PC-9 (cell line): ENCODE measurements at regions not wholly inside any gene's neighbourhood (a gene's known extent, or its start where the extent isn't known, plus 50 kb on each side); places are given as distances from the start of the nearest gene placed in this dataset.

Experiments used
- BruUV-seq: library from RNA; stranded (reverse); fragments of 400-500 nt; replicated peaks from 2 replicates; lab custom pipeline; 2021; lab: Mats Ljungman, UMichigan
- CTCF ChIA-PET: fragments of 300-600 bp; sonication (Branson Sonifier 250); formaldehyde crosslinking; loops from one replicate; lab custom pipeline; 2022; ENCODE audit warnings: antibody characterized with exemption; lab: Charles Lee
- POLR2A ChIA-PET: fragments of 300-600 bp; sonication (Branson Sonifier 250); formaldehyde crosslinking; loops from one replicate; lab custom pipeline; 2022; ENCODE audit warnings: antibody characterized with exemption; ENCODE audit not compliant: unreplicated experiment; lab: Charles Lee
- DNase-seq, 2 experiments: peaks; one replicate each; pipeline versions ENCODE4 v3.0.0 to v3.0.0-alpha.2; 2015 to 2022; ENCODE audit warnings: mixed read lengths in 1 of 2
- H2AFZ ChIP-seq: fragments of 200-600 bp; sonication (generic); 2 replicates; pipeline ENCODE4 v1.8.1; 2017; ENCODE audit warnings: antibody characterized with exemption
- H3F3A ChIP-seq: fragments of 200-600 bp; sonication (generic); 2 replicates; pipeline ENCODE4 v1.8.1; 2017; ENCODE audit warnings: antibody characterized with exemption, mild to moderate bottlenecking, low read depth; ENCODE audit not compliant: insufficient read depth
- H3K27ac ChIP-seq: fragments of 200-600 bp; sonication (generic); 2 replicates; pipeline ENCODE4 v1.6.1; 2016; ENCODE audit warnings: mixed run types
- H3K27me3 ChIP-seq: fragments of 200-600 bp; sonication (generic); 2 replicates; pipeline ENCODE4 v1.6.1; 2016; ENCODE audit warnings: low read depth, mixed run types; ENCODE audit not compliant: insufficient read depth
- H3K36me3 ChIP-seq: fragments of 200-600 bp; sonication (generic); 2 replicates; pipeline ENCODE4 v1.6.1; 2016; ENCODE audit warnings: low read depth, mixed run types
- H3K4me1 ChIP-seq: fragments of 200-600 bp; sonication (generic); replicated peaks from 2 replicates; pipeline ENCODE4 v1.6.1; 2016; ENCODE audit warnings: mixed run types; ENCODE audit not compliant: insufficient read depth
- H3K4me2 ChIP-seq: fragments of 200-600 bp; sonication (generic); 2 replicates; pipeline ENCODE4 v1.6.1; 2017; ENCODE audit warnings: mixed run types
- H3K4me3 ChIP-seq: fragments of 200-600 bp; sonication (generic); 2 replicates; pipeline ENCODE4 v1.6.1; 2016; ENCODE audit warnings: mixed run types
- H3K79me2 ChIP-seq: fragments of 200-600 bp; sonication (generic); 2 replicates; pipeline ENCODE4 v1.6.1; 2017; ENCODE audit warnings: low read depth, mixed run types
- H3K9me2 ChIP-seq: fragments of 200-600 bp; sonication (generic); 2 replicates; pipeline ENCODE4 v1.8.1; 2017; ENCODE audit warnings: mild to moderate bottlenecking; ENCODE audit not compliant: insufficient read depth
- H3K9me3 ChIP-seq: fragments of 200-600 bp; sonication (generic); 2 replicates; pipeline ENCODE4 v1.8.1; 2016; ENCODE audit warnings: low read depth; ENCODE audit not compliant: insufficient read depth
- H4K20me1 ChIP-seq: fragments of 200-600 bp; sonication (generic); 2 replicates; pipeline ENCODE4 v1.8.1; 2017; ENCODE audit not compliant: insufficient read depth
- EZH2 ChIP-seq: fragments of 200-600 bp; sonication (generic); IDR thresholded peaks from 2 replicates; pipeline ENCODE4 v1.8.0; 2017; ENCODE audit warnings: antibody characterized with exemption, low read depth
- intact Hi-C: fragments of 100-400 bp; cut with micrococcal nuclease; formaldehyde crosslinking; loops from one replicate; pipeline ENCODE4 v1.10.0; 2022; ENCODE audit not compliant: unreplicated experiment
- TF ChIP-seq, protein P1 (sequence below): fragments of 200-600 bp; sonication (generic); conservative IDR thresholded peaks from 2 replicates; pipeline ENCODE4 v1.6.1; 2017; ENCODE audit warnings: mixed run types, antibody characterized with exemption, mild to moderate bottlenecking, moderate library complexity

DNA sequence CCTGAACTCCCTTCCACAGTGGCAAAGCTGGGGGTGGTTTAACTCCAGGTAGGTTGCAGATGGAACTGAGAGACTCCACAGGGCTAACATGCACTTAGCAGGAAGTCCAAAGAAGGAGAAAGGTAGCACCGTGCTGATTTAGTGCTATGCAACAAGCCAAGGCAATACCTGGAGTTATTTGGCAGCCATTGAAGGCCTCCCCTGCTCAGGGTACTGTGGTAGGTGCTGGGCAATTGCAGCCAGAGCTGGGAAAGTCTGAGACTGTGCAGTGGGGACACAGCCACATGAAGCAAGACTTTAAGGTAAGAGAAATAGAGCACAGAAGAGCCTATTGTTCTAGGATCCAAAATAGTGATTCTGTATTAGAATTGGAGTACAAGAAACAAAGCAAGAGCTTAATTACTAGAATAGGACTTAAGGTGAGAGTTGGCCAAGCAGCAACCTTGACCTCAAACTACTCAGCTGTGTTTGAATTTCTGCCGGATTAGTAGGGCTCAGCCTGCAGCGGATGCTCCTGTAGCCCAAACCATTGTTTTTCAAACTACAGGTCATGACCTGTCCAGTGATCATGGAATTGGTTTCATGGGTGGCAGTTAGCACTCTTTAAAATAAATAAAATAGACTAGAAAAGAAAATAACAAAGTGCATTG is 80.8 kb upstream of the STMND1 start:
- Histone ChIP-seq H2AFZ (no peak overlapping the region), H3F3A (no peaks in the 10 kb centered on the region), H3K9me2 (no peaks in the 10 kb centered on the region), H3K4me2 (no peak overlapping the region), H3K36me3 (no peaks in the 10 kb centered on the region), H3K4me3 (no peak overlapping the region), H4K20me1 (no peaks in the 10 kb centered on the region), H3K9me3 (no peaks in the 10 kb centered on the region), H3K4me1 (no peaks in the 10 kb centered on the region), H3K27me3 (no peaks in the 10 kb centered on the region), H3K79me2 (no peaks in the 10 kb centered on the region), H3K27ac (no peak overlapping the region)
- CTCF ChIA-PET = no interaction called here
- BruUV-seq = no TSS peak
- intact Hi-C loops = no loop called here
- POLR2A ChIA-PET = interaction anchor here (0.6 to 0.7 kb wide), 2 partner anchors 592 to 789 kb away, joined by 6 to 11 read pairs; no protein-coding TSS in a partner anchor
- TF ChIP-seq, protein P1, sequence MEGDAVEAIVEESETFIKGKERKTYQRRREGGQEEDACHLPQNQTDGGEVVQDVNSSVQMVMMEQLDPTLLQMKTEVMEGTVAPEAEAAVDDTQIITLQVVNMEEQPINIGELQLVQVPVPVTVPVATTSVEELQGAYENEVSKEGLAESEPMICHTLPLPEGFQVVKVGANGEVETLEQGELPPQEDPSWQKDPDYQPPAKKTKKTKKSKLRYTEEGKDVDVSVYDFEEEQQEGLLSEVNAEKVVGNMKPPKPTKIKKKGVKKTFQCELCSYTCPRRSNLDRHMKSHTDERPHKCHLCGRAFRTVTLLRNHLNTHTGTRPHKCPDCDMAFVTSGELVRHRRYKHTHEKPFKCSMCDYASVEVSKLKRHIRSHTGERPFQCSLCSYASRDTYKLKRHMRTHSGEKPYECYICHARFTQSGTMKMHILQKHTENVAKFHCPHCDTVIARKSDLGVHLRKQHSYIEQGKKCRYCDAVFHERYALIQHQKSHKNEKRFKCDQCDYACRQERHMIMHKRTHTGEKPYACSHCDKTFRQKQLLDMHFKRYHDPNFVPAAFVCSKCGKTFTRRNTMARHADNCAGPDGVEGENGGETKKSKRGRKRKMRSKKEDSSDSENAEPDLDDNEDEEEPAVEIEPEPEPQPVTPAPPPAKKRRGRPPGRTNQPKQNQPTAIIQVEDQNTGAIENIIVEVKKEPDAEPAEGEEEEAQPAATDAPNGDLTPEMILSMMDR = no peak
- TF ChIP-seq EZH2 = no peak
- DNase-seq = no peak

DNA sequence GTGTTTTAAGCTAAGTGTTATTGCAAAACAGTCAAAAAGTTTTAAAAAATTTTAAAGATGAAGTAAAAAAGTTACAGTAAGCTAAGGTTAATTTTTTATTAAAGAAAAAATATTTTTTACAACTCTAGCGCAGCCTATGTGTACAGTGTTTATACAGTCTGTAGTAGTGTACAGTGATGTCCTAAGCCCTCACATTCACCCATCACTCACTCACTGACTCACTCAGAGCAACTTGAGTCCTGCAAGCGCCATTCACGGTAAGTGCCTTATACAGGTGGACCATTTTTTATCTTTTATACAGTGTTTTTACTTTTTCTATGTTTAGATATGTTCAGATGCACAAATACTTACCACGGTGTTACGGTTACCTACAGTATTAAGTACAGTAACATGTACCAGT is 83.4 kb upstream of the STMND1 start:
- BruUV-seq = no TSS peak

DNA sequence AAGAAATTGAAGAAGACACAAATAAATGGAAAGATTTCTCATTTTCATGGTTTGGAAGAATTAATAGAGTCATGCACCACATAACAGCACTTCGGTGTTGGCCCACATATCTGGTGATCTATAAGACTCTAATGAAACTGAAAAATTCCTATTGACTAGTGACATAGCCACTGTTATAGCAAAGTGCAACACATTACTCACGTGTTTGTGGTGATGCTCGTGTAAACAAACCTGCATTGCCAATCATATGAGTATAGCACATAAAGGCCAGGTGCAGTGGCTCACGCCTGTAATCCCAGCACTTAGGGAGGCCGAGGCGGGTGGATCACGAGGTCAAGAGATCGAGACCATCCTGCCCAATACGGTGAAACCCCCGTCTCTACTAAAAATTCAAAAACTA is 84.4 kb upstream of the STMND1 start:
- TF ChIP-seq, protein P1 = no peak
- no peak for TF ChIP-seq EZH2
- H4K20me1 ChIP-seq = no peaks in the 10 kb centered on the region
- H3K4me2 ChIP-seq = no peak overlapping the region
- H3F3A ChIP-seq = no peaks in the 10 kb centered on the region
- H3K4me3 ChIP-seq = no peak overlapping the region
- no peaks in the 10 kb centered on the region for H3K36me3 ChIP-seq
- no peaks in the 10 kb centered on the region for H3K9me3 ChIP-seq
- POLR2A ChIA-PET = no interaction called here
- no peak overlapping the region for H2AFZ ChIP-seq
- no peak overlapping the region for H3K27ac ChIP-seq
- 0 out of 2 replicates have a peak, but pooled peaks cover 7% of the 10 kb centered on the region for H3K4me1 ChIP-seq
- CTCF ChIA-PET = no interaction called here
- no TSS peak for BruUV-seq
- intact Hi-C loops = no loop called here
- H3K79me2 ChIP-seq = no peaks in the 10 kb centered on the region
- H3K9me2 ChIP-seq = no peaks in the 10 kb centered on the region
- DNase-seq = no peak
- no peaks in the 10 kb centered on the region for H3K27me3 ChIP-seq

More for the DNA sequence above, 83.4 kb upstream of the STMND1 start:
- H3K27ac ChIP-seq = no peak overlapping the region
- H4K20me1 ChIP-seq = no peaks in the 10 kb centered on the region
- H3K4me1 ChIP-seq = 0 out of 2 replicates have a peak, but pooled peaks cover 5% of the 10 kb centered on the region
- H3F3A ChIP-seq = no peaks in the 10 kb centered on the region
- no peaks in the 10 kb centered on the region for H3K36me3 ChIP-seq
- H3K9me3 ChIP-seq = no peaks in the 10 kb centered on the region
- H3K4me2 ChIP-seq = no peak overlapping the region
- H3K9me2 ChIP-seq = no peaks in the 10 kb centered on the region
- no peak overlapping the region for H3K4me3 ChIP-seq
- no peaks in the 10 kb centered on the region for H3K27me3 ChIP-seq
- H2AFZ ChIP-seq = no peak overlapping the region
- no peak for TF ChIP-seq EZH2
- TF ChIP-seq, protein P1 = no peak
- CTCF ChIA-PET = interaction anchor here (0.6 kb wide), 1 partner anchor 19 kb away, joined by 3 read pairs; no protein-coding TSS in a partner anchor
- intact Hi-C loops = no loop called here
- no peaks in the 10 kb centered on the region for H3K79me2 ChIP-seq
- no peak for DNase-seq
- POLR2A ChIA-PET = no interaction called here
